HG02852 (cell line): ENCODE measurements at regions not wholly inside any gene's neighbourhood (a gene's known extent, or its start where the extent isn't known, plus 50 kb on each side); places are given as distances from the start of the nearest gene placed in this dataset.

Source experiments
- ATAC-seq: cut with Tn5 transposase; IDR thresholded peaks from one replicate; pipeline ENCODE4 v1.9.1; 2021; ENCODE audit warnings: mild to moderate bottlenecking, moderate library complexity; ENCODE audit not compliant: unreplicated experiment

DNA sequence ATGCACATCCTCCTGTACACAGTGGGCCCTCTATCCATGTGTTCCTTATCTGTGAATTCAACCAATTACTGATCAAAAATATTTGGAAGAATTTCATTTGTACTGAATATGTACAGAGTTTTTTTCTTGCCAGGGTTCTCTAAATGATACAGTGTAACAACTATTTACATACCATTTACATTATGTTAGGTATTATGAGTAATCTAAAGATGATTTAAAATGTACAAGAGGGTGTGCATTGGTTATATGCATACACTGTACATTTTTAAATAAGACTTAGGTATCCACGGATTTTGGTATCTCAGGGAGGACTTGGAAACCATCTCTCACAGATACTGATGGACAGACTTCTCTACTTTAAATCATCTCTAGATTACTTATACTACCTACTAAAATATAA is 1333.9 kb downstream of the PCDH18 start:
- no peak for ATAC-seq

DNA sequence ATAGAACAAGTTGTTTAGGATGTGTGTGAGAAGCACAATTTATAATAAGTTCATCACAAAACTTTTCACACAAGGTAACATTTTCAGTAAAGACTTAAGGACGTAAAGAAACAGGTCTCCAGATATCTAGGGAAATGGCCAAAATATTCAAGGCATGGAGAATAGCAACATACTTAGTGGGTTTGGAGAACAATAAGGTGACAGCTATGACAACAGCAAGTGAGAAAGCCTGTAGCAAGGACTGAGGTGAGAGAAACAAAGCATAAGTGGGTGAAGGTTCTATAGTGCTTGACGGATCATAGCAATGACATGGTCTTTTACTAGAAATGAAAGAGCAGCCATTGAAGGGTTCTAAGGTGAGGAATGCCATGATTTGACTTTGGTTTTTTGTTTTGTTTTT is 1337.3 kb downstream of the PCDH18 start:
- ATAC-seq: no peak

DNA sequence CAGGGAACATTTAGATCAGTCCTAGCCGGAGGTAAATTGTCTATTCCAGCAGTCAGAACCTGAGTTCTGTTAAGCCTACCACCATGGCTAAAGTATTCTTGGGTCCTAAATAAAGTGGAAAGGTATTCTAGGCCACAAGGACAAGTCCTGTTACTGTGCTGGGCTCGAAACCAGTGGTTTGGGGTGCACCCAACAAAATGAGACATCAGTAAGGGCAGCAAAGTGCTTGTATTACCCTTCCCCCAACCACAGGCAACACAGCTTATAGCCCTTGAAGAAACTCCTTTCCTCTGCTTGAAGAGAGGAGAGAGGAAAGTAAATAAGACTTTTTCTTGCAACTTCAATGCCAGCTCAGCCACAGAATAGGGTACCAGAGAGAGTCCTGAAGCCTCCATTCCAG is 1345.6 kb downstream of the PCDH18 start:
- ATAC-seq: no peak

DNA sequence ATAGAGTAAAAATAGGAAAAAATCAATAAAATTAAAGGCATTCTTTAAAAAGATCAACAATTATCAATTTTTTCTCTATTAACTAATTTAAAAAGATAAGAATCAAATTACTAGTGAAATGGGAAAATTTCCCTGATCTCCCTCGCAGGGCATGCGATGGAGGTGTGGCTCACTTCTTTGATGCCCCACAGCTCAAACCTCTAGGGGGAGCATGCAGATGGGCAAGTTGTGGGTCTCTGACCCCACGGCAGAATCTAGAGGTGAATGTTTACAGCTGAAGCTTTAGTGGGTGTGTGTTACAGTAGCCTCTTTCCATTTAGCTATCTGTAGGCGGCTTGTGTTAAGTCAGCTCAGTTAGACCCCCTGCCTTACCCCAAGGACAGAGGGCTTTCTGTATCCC is 1348.8 kb downstream of the PCDH18 start:
- ATAC-seq: no peak

DNA sequence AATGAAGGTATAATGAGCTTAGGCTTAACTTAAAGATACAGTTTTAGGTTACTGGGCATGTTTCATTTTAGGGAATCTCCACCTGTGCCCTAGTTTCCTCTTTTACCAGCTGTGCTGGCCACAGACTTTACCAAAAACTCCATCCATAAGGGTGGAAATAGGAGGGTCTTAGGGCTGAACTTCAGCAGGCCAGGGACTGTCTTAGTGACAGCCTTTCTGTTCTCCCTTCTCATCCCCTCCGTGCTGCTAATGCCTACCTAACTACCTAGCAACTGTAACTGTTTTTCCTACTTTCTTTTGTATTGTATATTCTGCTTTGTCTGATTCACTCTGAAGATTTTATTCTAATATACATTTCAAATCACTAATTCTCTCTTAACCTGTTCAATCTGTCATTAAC is 1375.3 kb downstream of the PCDH18 start:
- ATAC-seq: no peak

DNA sequence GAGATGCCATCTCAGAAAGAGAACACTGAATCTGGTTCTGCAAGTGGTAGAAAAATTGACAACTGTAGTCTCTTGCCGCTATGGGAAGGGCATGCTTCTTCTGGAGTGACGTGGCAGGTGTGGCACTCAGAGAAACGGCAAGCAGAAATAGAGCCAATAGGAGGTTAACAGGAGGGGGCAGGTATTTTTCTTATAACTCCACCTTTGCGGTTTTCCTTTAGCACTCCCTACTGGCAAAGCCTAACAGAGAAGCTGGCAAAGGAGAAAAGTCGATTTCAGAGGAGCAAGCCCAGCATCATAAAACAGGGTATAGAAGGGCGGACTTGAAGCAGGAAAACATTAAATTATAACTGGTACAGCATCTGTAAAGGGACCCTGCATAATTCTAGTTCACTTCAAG is 1382.2 kb downstream of the PCDH18 start:
- no peak for ATAC-seq

DNA sequence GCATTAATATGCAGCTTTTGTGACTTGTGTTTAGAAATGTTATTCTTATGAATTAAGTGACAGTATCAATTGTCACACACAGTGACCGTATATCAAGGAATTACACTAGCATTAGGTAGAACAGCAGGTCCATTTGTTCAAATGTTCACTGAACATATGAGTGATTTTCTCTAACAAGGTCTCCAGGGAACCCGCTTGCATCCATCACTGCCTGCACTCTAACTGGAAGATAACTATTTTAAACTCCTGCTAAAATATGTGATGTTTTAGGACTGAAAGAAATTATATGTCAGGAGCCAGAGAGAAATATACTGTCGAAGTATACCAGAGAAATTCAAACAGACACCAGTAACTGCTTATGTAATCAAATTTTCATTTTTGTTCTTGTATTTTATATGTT is 1395.7 kb downstream of the PCDH18 start:
- no peak for ATAC-seq

DNA sequence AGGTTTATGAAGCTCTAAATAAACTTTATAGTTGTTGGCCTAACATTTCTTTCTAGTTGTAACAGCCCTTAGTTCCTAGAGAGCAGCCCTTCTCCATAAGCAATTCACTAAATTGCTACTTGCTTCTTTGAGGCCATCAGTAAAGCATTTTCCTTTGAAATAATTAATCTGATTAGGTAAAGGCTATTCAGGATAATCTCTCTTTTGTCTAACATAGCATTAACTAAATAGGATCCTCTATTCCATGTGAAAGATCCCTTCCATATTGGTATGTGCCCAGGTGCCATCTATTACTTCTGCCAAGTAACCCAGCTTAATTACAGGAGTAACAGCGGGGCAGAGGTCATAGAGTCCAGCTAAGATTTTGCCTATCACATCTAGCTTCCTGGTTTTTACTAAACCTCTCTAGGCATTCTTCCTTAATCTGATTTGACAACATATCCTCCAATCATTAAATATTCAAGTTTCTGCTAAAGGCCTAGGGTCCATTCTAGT is 1408.0 kb downstream of the PCDH18 start:
- no peak for ATAC-seq

DNA sequence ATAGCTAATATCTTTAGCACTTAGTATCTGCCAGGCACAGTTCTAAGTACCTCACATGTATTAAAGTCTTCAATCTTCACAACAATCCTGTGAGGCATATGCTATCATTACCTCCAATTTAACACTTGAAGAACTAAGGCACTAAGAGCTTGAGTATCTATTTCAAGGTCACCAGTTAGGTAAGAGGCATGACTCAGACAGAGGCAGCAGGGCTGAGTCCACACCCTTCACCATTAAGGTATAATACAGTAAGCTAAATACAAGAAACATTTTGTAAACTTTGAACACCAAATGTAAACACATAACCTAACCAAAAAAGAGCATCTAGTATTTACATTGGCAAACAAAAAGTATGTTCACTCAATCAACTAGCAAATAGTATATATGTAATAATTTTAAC is 1410.9 kb downstream of the PCDH18 start:
- ATAC-seq: no peak

DNA sequence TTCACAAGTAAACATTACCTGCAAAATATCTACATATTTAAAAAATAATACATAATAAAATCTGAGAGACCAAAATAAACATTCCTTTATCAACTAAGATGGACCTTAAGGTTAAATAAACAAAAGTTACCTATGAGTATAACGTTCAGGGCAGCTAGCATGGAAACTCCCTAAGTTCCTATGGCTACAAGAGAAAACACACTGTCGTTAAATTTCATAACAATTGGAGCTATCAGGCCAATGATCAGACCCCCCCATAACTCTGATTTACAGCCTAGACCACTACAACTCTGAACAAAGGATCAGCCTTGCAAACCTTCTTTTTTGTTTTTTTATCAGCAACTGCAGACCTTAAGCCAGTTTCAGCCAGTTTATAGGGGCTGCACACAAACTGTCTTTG is 1418.4 kb downstream of the PCDH18 start:
- no peak for ATAC-seq

DNA sequence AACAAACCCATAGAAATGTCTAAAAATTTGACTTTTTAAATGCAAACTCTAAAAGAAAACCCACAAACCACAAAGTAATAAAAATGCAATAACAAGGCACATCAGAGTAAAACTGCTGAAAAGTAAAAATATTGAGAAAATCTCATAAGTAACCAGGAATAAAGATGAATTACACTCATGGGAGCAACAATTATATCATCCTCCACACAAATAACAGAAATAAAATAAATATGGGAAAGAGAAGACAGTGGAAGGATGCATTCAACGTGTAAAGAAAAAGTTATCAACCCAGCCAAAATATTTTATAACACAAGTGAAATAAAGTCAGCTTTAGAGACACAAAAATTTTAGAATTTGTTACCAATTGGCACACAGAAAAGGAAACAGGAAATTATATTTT is 1420.2 kb downstream of the PCDH18 start:
- ATAC-seq: no peak

DNA sequence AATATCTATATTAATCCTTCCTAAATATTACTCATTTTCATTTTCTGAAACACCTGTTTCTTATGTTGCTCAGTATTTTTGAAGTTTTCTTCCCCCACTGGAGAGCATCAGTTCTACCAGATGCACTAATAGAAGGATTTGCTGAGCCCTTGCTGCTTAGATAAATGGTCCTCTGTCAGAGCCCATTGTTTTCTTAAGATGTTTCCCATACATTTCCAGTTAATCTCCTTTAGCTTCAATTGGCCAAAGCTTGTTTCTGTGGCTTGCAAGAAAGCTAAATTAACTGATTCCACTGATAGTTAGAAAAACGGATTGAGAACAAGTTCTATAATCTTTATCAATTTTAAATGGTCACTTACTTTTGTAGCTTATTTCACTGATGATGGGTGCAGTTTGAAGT is 1425.5 kb downstream of the PCDH18 start:
- no peak for ATAC-seq

DNA sequence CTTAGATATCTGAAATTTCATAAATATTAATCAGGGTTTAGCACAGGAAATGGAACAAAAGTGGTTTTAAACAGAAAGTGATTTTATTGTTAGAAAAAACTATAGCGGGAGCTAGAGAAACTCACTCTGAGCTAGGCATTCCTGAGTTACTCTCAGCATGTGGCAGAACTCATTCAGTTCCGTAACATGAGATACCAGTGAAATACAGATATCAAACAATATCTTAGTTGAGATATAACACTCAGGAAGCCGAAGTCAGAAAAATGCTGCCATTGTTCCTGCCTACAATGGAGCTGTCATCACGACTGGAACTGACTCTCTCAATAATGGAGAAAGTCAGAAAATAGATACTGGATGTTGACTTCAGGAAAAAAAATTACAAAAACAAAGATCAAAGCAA is 1428.7 kb downstream of the PCDH18 start:
- ATAC-seq: no peak

DNA sequence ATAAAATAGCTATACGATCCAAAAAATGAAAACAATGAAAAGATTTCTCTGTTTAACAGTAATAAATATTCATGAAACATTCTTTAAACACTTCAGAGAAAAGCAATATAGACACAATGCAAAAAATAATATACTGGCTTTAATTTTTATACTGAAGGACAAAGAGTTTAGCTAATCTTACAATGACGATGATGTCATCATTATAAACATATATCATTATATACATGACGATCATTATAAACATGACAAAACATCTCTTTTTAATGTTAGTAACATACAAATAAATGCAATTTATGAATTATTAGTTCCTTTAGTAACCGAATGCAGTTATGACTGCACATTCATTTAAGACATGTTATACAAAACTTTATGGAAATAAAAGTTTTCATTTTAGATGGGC is 1434.6 kb downstream of the PCDH18 start:
- no peak for ATAC-seq

DNA sequence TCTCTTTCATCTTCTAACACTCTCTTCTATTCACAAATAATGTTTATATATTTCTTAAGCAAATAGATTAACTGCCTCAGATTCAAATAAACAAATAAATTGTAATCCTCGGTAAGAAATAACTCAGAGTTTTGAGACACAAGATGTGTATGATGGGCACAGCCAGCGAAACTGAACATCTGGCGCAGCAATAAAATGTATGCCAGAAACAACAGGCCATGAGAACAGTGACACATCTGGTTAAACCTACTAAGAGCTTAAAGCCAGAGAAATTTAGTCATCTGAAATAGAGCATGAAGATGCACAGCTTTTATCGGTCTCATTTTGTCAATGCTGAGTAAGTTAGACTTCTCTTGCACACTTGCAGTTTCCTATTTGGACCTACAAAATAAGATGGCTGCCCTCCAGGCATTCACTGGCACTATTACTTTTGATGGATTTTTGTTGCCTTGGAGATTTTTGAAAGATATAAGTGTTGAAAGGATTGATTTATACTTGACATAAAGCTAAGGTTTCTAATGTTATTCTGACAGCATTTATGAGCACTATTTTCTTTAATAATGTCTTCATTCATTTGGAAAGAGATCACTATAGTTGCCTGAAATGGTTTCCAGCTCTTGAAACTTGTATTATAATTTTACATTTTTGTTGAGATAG is 1444.0 kb downstream of the PCDH18 start:
- ATAC-seq: no peak

DNA sequence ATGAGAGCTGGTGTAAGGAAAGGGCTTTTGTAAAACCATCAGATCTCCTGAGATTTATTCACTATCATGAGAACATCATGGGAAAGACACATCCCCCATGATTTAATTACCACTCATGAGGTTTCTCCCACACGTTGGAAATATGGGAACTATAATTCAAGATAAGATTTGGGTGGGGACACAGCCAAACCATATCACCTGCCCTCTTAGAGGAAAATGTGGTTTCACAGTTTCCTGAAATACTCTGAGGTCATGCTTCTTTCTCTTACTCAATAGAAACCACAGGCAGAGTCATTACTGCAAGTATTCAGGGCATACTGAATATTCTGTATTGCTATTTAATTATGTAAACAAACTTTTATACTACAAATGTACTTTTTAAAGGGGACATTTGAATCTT is 1453.3 kb downstream of the PCDH18 start:
- ATAC-seq: no peak

DNA sequence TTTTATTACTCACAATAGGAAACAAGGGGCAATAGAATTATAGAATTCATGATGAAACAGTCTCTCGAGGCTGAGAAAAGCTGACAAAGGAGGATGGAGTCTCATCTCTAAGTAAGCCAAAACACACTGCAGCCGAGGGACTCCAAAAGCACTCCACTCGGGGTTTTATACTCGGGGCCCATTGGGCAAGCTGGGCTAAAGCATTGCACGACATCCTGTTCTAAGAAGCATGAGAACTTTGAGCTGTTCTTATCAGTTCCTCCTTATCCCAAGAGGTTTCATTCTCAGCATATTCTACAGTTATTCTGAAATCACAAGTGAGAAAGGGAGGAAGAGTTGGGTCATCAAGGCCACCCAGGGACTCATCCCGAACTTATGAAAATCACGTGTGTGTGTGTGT is 1475.5 kb downstream of the PCDH18 start:
- ATAC-seq: no peak

DNA sequence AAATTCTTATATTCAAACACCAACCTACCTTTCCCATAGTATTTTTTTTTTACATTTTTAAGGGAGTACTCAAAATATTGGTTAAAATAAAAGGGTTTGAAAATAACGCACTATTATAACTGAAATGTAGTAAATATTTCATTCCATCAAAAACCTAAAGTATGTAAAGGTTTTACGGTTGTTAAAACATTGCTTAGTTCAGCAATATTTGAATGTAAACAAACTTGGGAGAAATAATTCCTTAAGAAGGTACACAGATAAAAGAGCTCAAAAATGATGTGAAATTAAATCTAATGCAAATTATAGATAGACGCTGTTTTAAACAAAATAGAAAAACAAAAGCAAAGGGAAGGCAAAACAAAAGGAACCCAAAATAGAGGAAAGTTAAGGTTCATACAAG is 1476.9 kb downstream of the PCDH18 start:
- ATAC-seq: no peak

DNA sequence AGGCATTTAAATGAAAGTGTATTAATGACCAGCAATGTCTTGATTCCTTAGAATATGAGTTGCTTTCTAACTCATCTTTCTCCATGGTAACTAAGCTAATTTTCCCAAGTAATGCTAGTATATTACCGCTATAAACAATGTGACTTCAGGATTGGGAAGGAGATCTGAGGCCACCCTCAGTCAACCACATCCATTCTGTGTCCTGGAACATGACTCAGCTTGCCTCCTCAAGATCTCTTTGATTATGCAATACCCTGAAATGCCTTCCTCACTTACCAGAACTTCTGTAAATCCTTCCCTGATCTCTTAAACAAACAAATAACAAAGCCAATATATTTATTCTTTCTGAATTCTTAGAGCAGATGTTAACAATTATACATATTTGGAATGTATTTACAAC is 1495.5 kb downstream of the PCDH18 start:
- ATAC-seq: no peak

DNA sequence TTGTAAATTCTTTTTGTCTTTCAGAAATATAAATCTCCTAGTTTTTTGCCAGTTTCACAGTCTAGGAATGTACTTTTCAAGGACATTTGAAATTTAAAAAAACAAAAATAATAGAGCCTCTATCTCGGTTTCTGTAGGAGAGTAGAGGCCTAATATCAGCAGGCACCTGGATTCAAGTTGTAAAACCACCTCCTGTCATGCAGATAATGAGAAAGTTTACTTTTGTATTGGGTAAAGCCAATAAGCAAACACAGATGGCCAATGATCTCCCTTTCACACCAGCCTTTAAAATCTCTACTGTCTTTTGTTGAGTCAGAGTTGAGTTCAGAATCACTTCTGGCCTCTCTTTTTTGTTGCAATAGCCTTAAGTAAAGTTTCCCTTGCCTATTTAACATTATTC is 1499.9 kb downstream of the PCDH18 start:
- ATAC-seq: no peak

DNA sequence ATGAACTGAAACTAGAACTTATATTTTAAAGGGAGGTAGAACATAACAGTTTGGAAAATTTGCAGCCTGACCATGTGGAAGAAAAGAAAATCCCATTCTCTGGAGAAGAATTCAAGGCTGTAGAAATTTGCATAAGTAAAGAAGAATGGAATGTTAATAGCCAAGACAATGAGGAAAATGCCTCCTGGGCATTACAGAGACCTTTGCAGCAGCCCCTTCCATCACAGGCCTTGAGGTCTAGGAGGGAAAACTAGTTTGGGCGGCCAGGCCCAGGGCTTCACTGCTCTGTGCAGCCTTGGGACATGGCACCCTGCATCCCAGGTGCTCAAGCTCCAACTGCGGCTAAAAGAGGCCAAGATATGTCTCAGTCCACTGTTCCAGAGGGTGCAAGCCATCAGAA is 1506.8 kb downstream of the PCDH18 start:
- ATAC-seq: no peak

DNA sequence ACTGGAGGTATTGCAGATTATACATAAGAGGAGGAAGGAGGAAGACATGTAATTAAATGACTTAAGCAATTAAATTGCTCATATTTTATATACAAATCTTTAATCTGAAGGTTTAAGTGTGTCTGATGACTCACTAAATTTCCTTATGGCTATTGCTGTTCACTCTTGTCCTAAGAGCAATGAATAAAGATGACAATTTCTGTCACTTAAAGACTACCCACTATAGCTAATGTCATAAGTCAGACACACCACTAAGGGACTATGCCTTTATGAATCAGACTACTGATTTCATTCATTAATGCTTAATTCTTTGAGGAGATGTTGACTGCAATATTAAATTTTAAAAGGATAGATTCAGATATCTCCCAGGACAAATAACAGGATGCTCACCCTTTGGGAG is 1514.7 kb downstream of the PCDH18 start:
- ATAC-seq: no peak

DNA sequence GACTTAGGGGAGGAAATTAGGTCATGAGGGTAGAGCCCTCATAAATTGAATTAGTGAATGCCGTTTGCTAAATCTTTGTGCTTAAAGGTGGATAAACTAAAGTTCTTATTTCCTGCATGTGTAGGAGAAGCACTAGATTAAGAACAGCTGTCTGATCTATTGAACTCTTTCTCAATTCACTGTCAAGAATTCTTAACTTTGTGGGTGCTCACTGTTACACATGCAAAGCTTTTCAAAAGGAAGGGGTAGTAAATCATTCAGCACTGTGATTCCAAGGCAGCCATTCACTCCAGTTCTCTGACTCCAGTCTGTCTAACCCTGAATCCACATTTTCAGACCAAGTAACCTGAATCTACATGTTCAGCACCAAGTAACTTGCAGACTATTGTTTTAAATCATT is 1520.1 kb downstream of the PCDH18 start:
- ATAC-seq: no peak
